ENCODE measurements at regions not wholly inside any gene's neighbourhood (a gene's known extent, or its start where the extent isn't known, plus 50 kb on each side); places are given as distances from the start of the nearest gene placed in this dataset.

DNA sequence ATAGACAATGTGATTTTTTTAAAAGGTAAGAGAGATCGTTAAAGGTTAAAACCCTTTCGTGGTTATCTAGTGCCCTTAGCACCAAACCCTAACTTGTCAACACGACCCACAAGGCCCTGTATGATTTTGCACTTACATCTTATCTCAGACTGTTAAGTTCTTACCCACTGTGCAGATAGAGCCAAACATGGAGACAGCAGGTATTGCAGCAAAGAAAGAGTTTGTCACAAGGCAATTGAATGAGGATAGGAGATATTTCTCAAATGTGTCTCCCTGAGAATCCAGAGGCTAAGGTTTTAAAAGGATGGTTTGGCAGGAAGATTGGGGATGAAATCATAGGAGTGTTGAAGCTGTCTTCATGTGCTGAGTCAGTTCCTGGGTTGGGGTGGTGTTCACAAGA is 313.4 kb downstream of the AEBP2 start:
- Histone ChIP-seq H2AFZ (replicated peaks; ENCODE audit: low read length, poor library complexity) (no peak overlapping the region), H3K36me3 (ENCODE audit: control insufficient read depth, insufficient read depth, low read length) (no peaks in the 10 kb centered on the region), H2AK9ac (replicated peaks; ENCODE audit: low read depth, low read length, poor library complexity) (no peak overlapping the region), H3K23ac (ENCODE audit: low read depth, low read length) (no peak overlapping the region), H2BK120ac (ENCODE audit: low read depth, low read length) (peak overlapping the region; percentile 63; the same call in 1 of the 2 replicates), H3K56ac (ENCODE audit: extremely low read depth, insufficient read depth, low read length) (no peak overlapping the region), H3K4me2 (ENCODE audit: low read depth, low read length) (no peak overlapping the region), H3K4me3 (ENCODE audit: insufficient read depth, low read depth, low read length) (no peak overlapping the region), H3K4ac (ENCODE audit: low read depth, low read length) (no peak overlapping the region; the same call in 1 of the 2 replicates), H3K27me3 (ENCODE audit: control insufficient read depth, insufficient read depth, low read length) (no peaks in the 10 kb centered on the region), H3K14ac (replicated peaks; ENCODE audit: low read depth, low read length) (no peak overlapping the region), H3K9me3 (ENCODE audit: control insufficient read depth, insufficient read depth, low read length) (peaks cover 4% of the 10 kb centered on the region), H2AK5ac (ENCODE audit: low read depth, low read length) (no peak overlapping the region), H4K5ac (ENCODE audit: low read depth, low read length) (no peak overlapping the region), H3K18ac (ENCODE audit: low read depth, low read length) (no peak overlapping the region), H4K8ac (ENCODE audit: low read depth in 2 of 2, low read length in 2 of 2) (no peak overlapping the region; a peak in 1 of 4 replicates), H3K27ac (ENCODE audit: insufficient read depth, low read length) (no peak overlapping the region), H2BK15ac (ENCODE audit: low read depth, low read length) (peak overlapping the region; percentile 71; the same call in 2 of the 3 replicates), H4K91ac (ENCODE audit: insufficient read depth, low read depth, low read length) (peak overlapping the region; percentile 67; the same call in 1 of the 2 replicates), H3K9me1 (ENCODE audit: insufficient read depth, low read length) (no peaks in the 10 kb centered on the region), H2BK5ac (ENCODE audit: low read depth, low read length, poor library complexity, severe bottlenecking) (peak overlapping the region; percentile 50), H3K4me1 (ENCODE audit: control insufficient read depth, insufficient read depth, low read length) (no peaks in the 10 kb centered on the region), H3K9ac (ENCODE audit: low read depth, low read length) (no peak overlapping the region), H2BK20ac (ENCODE audit: low read depth, low read length) (no peak overlapping the region; the same call in 1 of the 2 replicates), H4K20me1 (ENCODE audit: insufficient read depth, low read length) (no peaks in the 10 kb centered on the region), H3K79me1 (ENCODE audit: low read depth in 1 of 2, low read length in 2 of 2) (no peaks in the 10 kb centered on the region)
- no TSS peak for BruUV-seq (replicated peaks)
- ChIA-PET POLR2A (ENCODE audit: unreplicated experiment) (no interaction called here), CTCF (no interaction called here)
- in situ Hi-C loops (cut with MboI; ENCODE audit: low sequenced_read_pairs) = loop anchor here (10.0 to 25.0 kb wide), 3 partner anchors 142 to 842 kb away; no protein-coding TSS in a partner anchor
- no peak for ATAC-seq (ENCODE audit: low read depth)
- WGBS, 2 experiments (ENCODE audit: extremely low coverage in 2 of 2, insufficient read length in 1 of 2) = no CpG with 5 or more reads among the region's 3 CpGs
- intact Hi-C loops (cut with micrococcal nuclease) = loop anchor here (10.0 kb wide), 1 partner anchor 212 kb away; no protein-coding TSS in a partner anchor
- TF ChIP-seq FOS (IDR thresholded peaks at IDR 0.05; ENCODE audit: low read depth, low read length) (no peak), RAD21 (IDR thresholded peaks at IDR 0.05; ENCODE audit: low read length) (no peak), RCOR1 (IDR thresholded peaks at IDR 0.05; ENCODE audit: insufficient replicate concordance, low read length) (no peak), CHD1 (IDR thresholded peaks at IDR 0.05; ENCODE audit: low read depth, low read length) (no peak), CEBPB (IDR thresholded peaks at IDR 0.05; ENCODE audit: low read depth, low read length) (no peak), NFE2L2 (IDR thresholded peaks at IDR 0.05; ENCODE audit: low read depth, low read length) (no peak), MAZ (IDR thresholded peaks at IDR 0.05; ENCODE audit: borderline replicate concordance, low read depth, low read length) (no peak), SMC3 (IDR thresholded peaks at IDR 0.05; ENCODE audit: low read depth, low read length) (no peak), POLR2A (IDR thresholded peaks at IDR 0.05; ENCODE audit: low read depth, low read length) (no peak), MXI1 (IDR thresholded peaks at IDR 0.05; ENCODE audit: borderline replicate concordance, low read depth, low read length) (no peak), RFX5 (IDR thresholded peaks at IDR 0.05; ENCODE audit: low read depth, low read length) (no peak), BHLHE40 (IDR thresholded peaks at IDR 0.05; ENCODE audit: low read depth, low read length) (no peak), MAFK (IDR thresholded peaks at IDR 0.05; ENCODE audit: low read depth, low read length) (no peak)
- TF ChIP-seq, protein P1, sequence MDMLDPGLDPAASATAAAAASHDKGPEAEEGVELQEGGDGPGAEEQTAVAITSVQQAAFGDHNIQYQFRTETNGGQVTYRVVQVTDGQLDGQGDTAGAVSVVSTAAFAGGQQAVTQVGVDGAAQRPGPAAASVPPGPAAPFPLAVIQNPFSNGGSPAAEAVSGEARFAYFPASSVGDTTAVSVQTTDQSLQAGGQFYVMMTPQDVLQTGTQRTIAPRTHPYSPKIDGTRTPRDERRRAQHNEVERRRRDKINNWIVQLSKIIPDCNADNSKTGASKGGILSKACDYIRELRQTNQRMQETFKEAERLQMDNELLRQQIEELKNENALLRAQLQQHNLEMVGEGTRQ (IDR thresholded peaks at IDR 0.05; ENCODE audit: low read depth, low read length) = no peak
- TF ChIP-seq, protein P2, sequence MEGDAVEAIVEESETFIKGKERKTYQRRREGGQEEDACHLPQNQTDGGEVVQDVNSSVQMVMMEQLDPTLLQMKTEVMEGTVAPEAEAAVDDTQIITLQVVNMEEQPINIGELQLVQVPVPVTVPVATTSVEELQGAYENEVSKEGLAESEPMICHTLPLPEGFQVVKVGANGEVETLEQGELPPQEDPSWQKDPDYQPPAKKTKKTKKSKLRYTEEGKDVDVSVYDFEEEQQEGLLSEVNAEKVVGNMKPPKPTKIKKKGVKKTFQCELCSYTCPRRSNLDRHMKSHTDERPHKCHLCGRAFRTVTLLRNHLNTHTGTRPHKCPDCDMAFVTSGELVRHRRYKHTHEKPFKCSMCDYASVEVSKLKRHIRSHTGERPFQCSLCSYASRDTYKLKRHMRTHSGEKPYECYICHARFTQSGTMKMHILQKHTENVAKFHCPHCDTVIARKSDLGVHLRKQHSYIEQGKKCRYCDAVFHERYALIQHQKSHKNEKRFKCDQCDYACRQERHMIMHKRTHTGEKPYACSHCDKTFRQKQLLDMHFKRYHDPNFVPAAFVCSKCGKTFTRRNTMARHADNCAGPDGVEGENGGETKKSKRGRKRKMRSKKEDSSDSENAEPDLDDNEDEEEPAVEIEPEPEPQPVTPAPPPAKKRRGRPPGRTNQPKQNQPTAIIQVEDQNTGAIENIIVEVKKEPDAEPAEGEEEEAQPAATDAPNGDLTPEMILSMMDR (conservative IDR thresholded peaks at IDR 0.05; ENCODE audit: low read depth, low read length) = no peak
- TF ChIP-seq, protein P3, sequence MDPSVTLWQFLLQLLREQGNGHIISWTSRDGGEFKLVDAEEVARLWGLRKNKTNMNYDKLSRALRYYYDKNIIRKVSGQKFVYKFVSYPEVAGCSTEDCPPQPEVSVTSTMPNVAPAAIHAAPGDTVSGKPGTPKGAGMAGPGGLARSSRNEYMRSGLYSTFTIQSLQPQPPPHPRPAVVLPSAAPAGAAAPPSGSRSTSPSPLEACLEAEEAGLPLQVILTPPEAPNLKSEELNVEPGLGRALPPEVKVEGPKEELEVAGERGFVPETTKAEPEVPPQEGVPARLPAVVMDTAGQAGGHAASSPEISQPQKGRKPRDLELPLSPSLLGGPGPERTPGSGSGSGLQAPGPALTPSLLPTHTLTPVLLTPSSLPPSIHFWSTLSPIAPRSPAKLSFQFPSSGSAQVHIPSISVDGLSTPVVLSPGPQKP (IDR thresholded peaks at IDR 0.05; ENCODE audit: borderline replicate concordance, low read depth, low read length) = no peak
- peak; percentile 23 for DNase-seq
- dilution Hi-C loops (cut with HindIII; ENCODE audit: low sequenced_read_pairs, unreplicated experiment) = no loop called here
